ENCODE measurements at regions not wholly inside any gene's neighbourhood (a gene's known extent, or its start where the extent isn't known, plus 50 kb on each side); places are given as distances from the start of the nearest gene placed in this dataset.

- no peak for TF ChIP-seq SPI1 (IDR thresholded peaks at IDR 0.05; ENCODE audit: borderline replicate concordance, low read depth, low read length)
- TF ChIP-seq TAF15 (IDR thresholded peaks at IDR 0.05; ENCODE audit: low read depth, low read length), result no peak
- TF ChIP-seq TCF7L2 (IDR thresholded peaks at IDR 0.05; ENCODE audit: low read depth, low read length), result no peak
- no peak for TF ChIP-seq TAF1 (IDR thresholded peaks at IDR 0.05; ENCODE audit: control insufficient read depth, extremely low read depth, insufficient read depth, low read length, severe bottlenecking)
- TF ChIP-seq ARID2 (IDR thresholded peaks at IDR 0.05), result no peak
- no peak for TF ChIP-seq TEAD4 (IDR thresholded peaks at IDR 0.05; ENCODE audit: low read length)
- no peak for TF ChIP-seq TEAD4 (CRISPR knock-in tag; IDR thresholded peaks at IDR 0.05; ENCODE audit: borderline replicate concordance)
- TF ChIP-seq, protein P1, sequence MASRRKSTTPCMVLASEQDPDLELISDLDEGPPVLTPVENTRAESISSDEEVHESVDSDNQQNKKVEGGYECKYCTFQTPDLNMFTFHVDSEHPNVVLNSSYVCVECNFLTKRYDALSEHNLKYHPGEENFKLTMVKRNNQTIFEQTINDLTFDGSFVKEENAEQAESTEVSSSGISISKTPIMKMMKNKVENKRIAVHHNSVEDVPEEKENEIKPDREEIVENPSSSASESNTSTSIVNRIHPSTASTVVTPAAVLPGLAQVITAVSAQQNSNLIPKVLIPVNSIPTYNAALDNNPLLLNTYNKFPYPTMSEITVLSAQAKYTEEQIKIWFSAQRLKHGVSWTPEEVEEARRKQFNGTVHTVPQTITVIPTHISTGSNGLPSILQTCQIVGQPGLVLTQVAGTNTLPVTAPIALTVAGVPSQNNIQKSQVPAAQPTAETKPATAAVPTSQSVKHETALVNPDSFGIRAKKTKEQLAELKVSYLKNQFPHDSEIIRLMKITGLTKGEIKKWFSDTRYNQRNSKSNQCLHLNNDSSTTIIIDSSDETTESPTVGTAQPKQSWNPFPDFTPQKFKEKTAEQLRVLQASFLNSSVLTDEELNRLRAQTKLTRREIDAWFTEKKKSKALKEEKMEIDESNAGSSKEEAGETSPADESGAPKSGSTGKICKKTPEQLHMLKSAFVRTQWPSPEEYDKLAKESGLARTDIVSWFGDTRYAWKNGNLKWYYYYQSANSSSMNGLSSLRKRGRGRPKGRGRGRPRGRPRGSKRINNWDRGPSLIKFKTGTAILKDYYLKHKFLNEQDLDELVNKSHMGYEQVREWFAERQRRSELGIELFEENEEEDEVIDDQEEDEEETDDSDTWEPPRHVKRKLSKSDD (conservative IDR thresholded peaks at IDR 0.05; ENCODE audit: low read length), result no peak
- TF ChIP-seq ZNF79 (CRISPR knock-in tag; IDR thresholded peaks at IDR 0.05; ENCODE audit: low read depth), result no peak
- TF ChIP-seq ELF1 (tag; IDR thresholded peaks at IDR 0.05), result no peak
These were observed 511.5 kb downstream of the ZNF608 start for GRCh38 chr5:124234770-124235562.

Measured in K562 (cell line).